GM18868 (cell line): ENCODE measurements at regions not wholly inside any gene's neighbourhood (a gene's known extent, or its start where the extent isn't known, plus 50 kb on each side); places are given as distances from the start of the nearest gene placed in this dataset.

Experiments
- ATAC-seq: cut with Tn5 transposase; IDR thresholded peaks from one replicate; pipeline ENCODE4 v1.9.1; 2021; ENCODE audit warnings: mild to moderate bottlenecking, moderate library complexity; ENCODE audit not compliant: unreplicated experiment

DNA sequence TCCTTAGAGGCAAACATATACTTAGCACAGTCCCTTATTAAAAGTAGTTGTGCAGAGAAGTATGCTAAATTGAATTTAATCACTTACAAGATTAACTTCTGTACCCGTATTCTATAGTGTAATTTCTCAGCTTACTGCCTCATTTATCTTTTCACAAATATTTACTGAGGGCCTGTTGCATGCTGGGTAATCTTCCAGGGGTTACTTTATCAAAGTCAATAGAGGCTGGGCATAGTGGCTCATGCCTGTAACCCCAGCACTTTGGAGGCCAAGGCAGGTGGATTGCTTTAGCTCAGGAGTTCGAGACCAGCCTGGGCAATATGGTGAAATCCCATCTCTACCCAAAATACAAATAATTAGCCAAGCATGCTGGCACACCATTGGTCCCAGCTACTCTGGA is 111.7 kb upstream of the RAB27B start:
- ATAC-seq: no peak

GRCh38 chr18:54717673-54718407 is 110.4 kb upstream of the RAB27B start:
- ATAC-seq: peak; percentile 88

GRCh38 chr18:54718408-54718773 is 109.9 kb upstream of the RAB27B start:
- ATAC-seq: peak; percentile 10

DNA sequence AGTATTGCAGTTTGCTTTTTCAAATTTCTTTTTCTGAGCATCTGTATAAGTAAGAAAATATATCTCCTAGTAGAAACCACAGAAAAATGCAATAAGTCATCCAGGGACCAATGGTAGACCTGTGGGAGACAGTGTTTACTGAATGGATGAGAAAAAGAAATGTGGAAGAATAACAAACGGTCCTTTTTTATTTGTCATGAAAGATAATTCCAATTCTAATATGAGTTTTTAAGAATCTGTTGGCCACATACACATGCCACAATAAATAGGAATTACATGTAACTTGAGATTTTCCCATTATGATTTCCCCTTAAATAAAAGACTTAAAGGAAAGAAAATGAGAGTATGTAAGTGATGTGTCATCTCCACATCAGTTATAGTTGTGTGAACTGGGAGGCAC is 107.7 kb upstream of the RAB27B start:
- ATAC-seq: no peak

GRCh38 chr18:54726143-54726542 is 102.1 kb upstream of the RAB27B start:
- no peak for ATAC-seq

DNA sequence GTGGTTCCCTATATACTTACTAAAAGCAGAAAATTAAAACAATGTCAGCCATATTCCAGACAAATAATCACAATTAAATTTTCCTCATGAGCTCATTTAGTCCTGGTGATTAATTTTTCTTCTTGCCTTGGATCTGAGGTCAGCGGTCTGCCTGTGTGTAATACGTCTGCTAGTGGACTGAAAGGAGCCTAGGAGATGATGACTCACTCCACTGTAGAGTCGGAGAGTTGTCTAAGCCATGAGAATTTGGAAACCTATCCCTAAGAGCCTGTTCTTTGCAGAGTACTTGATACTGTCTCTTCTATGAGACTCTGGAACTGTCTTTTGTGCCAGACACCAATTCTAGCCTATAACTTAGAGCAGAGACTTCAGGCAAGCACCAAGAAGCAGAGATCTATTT is 94.2 kb upstream of the RAB27B start:
- ATAC-seq: no peak

- ATAC-seq: no peak
These were observed 91.3 kb upstream of the RAB27B start for GRCh38 chr18:54736981-54737380.

- ATAC-seq: no peak
These were observed 90.3 kb upstream of the RAB27B start for GRCh38 chr18:54737986-54738385.

DNA sequence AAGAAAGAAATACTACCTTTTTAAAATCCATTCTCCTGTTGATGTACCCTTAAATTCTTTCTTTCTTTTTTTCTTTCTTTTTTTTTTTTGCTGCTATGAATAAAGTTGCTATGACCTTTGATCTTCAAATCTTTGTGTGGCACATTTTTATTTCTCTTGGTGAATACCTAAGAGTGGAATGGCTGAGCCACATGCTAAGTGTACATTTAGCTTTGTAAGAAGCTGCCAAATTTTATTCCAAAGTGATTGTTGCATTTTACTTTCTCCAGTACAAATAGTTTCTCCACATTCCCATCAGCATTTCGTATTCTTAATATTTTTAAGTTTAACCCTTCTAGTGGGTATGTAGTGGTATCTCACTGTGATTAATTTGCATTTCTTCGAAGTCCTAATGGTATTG is 88.8 kb upstream of the RAB27B start:
- ATAC-seq: no peak

- ATAC-seq: no peak
These were observed 88.0 kb upstream of the RAB27B start for GRCh38 chr18:54740136-54740846.

GRCh38 chr18:54742120-54742519 is 86.2 kb upstream of the RAB27B start:
- ATAC-seq: no peak

GRCh38 chr18:54742659-54743604 is 85.3 kb upstream of the RAB27B start:
- no peak for ATAC-seq

DNA sequence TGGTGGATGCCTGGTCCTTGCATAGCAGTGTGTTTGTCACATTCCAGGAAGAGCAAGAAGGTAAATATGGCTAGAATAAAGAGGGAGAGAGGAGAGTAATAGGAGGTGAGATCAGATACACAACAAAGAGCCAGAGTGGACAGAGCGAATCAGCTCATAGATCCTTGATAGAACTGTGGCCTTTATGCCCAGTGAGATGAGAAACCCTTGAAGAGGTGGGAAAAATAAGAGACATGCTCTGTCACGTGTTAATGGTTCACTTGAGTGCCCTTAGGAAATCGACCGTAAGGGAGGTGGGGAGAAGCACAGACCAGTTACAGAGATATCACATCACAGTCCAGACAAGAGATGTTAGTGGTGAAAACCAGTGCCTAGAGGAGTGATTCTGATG is 84.7 kb upstream of the RAB27B start:
- no peak for ATAC-seq

DNA sequence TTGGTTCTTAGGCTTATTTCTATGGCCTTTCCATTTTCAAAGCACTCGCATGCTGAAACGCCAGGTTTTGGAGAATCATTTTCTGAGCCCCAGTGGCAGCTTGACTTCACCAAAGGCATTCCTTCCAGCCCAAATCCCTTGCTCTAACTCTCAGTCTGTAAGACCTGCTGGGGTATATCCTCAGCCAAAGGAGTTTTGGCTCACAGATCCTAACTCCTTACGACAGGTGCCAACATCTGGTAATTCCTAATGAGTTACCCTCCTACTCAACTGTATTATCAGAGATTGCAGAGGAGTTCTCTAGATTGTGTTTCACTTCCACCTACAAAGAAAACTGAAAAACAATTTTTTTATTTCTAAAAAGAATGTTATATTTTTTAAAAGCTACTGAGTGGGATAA is 79.0 kb upstream of the RAB27B start:
- ATAC-seq: no peak

- no peak for ATAC-seq
These were observed 77.9 kb upstream of the RAB27B start for GRCh38 chr18:54750350-54750749.

- no peak for ATAC-seq
These were observed 76.1 kb upstream of the RAB27B start for GRCh38 chr18:54752185-54752584.

- ATAC-seq: no peak
These were observed 72.8 kb upstream of the RAB27B start for GRCh38 chr18:54755456-54755855.

DNA sequence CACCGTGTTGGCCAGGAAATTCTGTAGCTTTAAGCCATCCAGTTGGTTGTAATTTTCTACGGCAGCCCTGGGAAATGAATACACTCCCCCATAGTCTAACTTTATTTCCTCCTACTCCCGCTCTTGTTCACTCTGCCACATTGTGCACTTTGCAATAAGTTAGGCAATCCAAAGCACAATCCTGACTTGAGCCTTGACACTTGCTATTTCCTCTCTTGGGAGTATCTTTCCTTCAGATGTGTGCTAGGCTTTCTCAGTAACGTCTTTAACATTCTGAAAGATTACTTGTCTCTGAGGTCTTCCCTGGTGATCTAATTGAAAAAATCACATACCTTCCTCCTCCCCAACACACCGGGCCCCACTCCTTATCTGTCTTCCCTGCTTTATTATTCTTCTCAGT is 65.9 kb upstream of the RAB27B start:
- ATAC-seq: no peak

DNA sequence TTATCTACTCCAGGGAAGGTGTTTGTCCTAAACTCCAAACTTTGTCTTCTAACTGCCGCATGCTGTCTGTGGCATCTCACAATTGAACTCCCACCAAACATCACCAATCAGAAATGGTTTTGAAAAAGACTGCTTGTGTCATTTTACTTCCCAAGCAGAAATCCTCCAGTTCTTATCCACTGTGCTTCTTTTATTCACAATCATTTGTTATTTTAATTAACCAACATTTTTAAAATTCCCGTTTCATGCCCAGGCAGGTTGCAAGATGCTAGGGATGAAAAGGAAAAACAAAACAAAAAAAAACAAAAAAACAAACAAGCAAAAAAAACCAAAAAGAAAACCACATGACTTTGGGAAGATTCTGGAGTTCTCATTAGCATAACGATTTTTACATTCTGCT is 63.5 kb upstream of the RAB27B start:
- ATAC-seq: no peak

- no peak for ATAC-seq
These were observed 62.5 kb upstream of the RAB27B start for GRCh38 chr18:54765636-54766375.

DNA sequence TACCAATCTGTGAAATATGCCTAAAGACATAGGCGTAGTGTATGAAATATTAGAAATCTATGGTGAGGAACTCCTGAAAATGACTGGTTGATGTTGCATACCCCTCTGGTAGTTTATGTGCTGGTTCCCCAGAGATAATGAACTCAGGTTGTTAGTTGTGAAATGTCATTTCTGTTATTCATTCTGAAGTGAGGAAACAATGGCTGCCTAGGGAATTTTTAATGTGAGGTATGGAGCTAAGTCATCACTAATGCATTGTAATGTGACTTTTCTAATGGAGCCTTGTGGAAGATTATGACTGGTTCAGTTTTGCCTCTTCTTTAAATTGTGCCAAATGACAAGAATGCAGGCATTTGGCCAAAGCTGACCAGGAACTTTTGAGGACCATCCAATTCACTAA is 61.6 kb upstream of the RAB27B start:
- ATAC-seq: no peak
